ENCODE measurements at regions not wholly inside any gene's neighbourhood (a gene's known extent, or its start where the extent isn't known, plus 50 kb on each side); places are given as distances from the start of the nearest gene placed in this dataset.

GRCh38 chr19:31668921-31669320 is 319.7 kb upstream of the TSHZ3 start:
- DNase-seq = no peak

DNA sequence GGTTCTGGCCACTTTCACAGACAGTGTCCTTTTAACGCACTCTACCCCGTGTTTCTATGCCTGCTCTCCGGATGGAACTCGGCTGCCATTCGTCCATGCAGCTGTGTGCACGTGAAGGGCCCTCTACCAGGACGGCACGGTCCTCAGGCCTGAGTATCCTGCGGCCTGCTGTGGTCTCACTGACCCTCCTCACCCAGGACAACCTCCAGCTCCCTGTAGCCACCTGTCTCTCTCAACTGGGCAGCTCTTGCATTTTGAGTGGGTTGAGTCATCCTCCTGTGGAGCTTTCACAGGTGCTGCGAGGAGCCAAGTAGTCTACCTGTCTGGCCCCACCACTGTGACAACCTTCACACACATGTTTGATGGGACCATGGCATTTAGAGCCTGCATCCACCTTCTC is 321.7 kb upstream of the TSHZ3 start:
- DNase-seq = no peak

GRCh38 chr19:31671411-31672035 is 322.3 kb upstream of the TSHZ3 start:
- no peak for DNase-seq

DNA sequence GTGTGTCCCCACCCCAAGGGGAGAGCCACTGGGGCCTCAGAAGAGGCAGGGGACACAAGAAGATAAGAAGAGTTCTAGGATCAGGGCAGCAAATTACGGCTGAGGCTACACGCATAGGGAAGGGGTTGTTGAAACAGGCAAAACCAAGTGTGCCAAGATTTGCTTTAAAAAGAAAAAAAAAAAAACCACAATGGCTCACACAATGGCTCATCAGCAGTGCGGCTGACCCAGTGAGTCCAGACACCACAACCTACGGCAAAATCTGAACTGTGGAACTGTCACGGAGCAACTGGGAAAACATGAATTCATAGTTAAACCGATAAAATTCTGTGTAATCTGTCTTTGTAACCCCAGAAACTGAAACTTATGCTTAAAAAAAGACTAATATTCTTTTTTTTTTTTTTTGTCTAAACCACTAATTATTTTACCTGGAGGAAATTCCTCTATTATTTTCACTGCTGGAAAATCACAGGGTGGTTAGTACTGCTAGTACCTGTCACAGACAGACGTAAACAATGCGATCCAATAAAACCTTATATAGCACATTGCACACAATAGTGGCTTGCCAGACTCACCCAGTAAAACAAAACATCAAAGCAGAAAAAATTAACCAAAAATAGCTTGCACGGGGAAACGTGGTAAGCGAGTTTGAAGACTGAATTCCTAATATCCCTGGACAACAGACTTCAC is 325.4 kb upstream of the TSHZ3 start:
- no peak for DNase-seq

- DNase-seq = no peak
Measured at GRCh38 chr19:31675193-31675913, 326.1 kb upstream of the TSHZ3 start.

DNA sequence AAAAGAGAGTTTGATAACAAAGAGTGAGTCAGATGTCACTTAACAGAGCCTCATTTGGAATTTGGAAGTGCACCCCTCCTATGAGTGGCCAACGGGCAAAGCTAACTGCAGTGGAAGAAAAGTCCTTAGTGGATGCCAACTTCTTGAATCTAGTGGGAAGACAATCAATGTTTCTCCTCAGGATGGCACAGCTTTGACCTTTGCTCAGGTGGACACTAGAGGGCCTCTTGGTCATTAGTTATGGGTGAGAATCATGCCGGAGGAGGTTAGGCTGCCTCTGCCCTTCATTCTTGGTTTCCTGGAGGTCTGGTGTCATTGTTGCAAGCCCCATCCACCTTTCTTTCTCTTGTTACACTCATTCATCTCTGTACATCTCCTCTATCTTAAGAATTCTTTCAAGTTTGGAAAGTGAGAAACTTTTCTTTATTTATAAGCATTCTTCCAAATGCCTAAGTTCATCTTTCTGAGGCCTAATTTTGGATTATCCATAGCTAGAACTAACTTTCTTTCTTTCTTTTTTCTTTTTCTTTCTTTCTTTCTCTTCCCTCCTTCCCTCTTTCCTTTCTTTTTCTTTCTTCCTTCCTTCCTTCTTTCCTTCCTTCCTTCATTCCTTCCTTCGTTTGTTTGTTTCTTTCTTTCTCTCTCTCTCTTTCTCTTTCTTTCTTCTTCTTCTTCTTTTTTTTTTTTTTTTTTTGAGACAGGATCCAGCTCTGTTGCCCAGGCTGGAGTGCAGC is 327.2 kb upstream of the TSHZ3 start:
- peak; percentile 19 for DNase-seq

- no peak for DNase-seq
Measured at GRCh38 chr19:31678421-31678820, 329.2 kb upstream of the TSHZ3 start.

DNA sequence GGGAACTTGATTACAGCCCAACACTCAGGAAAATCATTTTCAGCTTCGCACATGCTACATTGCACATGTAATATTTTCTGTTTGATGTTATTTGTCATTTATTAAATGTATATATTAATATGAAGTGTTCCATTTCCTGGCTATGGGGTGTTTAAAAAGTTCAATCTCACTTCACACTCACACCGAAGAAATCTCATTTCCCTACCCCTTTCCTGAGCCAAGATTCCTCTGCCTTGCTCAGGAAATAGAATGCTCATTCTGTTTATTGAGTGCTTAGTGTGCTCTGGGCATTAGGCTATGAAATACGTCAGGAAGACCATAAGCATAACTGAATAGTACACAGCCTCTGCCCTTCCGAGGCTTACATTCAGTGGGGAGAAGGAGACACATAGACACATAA is 331.9 kb upstream of the TSHZ3 start:
- no peak for DNase-seq

- no peak for DNase-seq
Measured at GRCh38 chr19:31693131-31693932, 344.1 kb upstream of the TSHZ3 start.

- DNase-seq = no peak
Measured at GRCh38 chr19:31693933-31694269, 344.7 kb upstream of the TSHZ3 start.

- no peak for DNase-seq
Measured at GRCh38 chr19:31694761-31695160, 345.5 kb upstream of the TSHZ3 start.

GRCh38 chr19:31699421-31699820 is 350.2 kb upstream of the TSHZ3 start:
- no peak for DNase-seq

GRCh38 chr19:31701146-31701545 is 351.9 kb upstream of the TSHZ3 start:
- DNase-seq = no peak

DNA sequence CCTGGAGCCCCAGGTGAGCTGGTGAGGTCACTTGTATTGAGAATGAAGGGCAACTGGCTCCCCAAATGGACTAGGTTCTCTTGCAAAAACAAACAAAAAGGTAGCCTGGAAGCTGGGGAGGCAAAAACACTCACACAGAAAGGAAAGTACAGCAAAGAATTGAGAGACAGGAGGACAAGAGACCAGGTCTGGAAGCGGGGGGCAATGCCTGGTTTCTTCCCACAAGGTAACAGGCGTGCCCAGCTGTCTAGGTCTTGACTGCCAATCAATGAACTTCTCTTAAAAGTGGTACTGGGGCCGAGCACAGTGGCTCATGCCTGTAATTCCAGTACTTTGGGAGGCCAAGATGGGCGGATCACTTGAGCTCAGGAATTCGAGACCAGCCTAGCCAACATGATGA is 356.4 kb upstream of the TSHZ3 start:
- no peak for DNase-seq

- DNase-seq = no peak
Measured at GRCh38 chr19:31706131-31706530, 356.9 kb upstream of the TSHZ3 start.

DNA sequence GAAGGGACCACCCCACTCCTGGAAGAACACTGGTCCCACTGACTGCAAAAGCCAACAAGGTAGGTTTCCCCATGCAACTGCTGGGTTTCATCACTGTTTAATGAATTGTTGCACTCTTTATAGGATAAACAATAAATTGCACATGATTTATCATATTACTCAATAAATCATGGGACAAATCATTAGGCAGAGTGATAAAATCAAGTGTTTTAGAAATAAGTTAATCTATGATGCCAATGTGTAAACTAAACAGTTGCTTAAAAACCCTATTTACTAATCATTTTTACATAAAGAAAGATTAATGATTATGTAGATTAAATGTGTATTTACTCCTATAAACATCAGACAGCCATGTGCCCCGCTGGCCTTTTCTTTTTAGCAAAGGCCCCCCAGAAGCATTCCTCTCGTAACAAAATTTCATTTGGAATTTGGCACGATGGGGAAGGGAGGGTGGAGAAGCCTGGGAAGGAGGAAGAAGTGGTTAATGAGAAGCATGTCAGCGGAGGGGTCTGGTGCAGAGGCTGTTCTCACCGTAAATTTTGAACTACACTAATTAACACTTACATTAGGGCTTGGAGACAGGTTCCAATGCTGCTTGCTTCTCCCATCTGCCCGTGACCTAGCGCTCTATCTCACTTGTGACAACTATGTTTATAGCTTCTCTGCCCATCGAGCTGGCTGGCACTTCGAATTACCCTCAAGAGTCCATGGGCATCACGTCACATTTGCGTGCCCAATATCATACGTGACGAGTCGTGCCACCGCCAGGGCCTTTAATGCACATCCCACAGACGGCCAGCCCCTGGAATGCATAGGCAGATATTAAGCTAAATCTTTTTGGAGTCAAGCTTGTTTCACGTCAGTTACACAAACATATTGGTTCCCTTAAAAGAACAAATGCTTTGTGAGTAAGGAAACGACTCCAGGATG is 357.7 kb upstream of the TSHZ3 start:
- DNase-seq = no peak

GRCh38 chr19:31708520-31708919 is 359.3 kb upstream of the TSHZ3 start:
- DNase-seq = no peak

- DNase-seq = no peak
Measured at GRCh38 chr19:31709476-31709875, 360.2 kb upstream of the TSHZ3 start.

- no peak for DNase-seq
Measured at GRCh38 chr19:31715249-31715945, 366.2 kb upstream of the TSHZ3 start.

GRCh38 chr19:31716826-31717225 is 367.6 kb upstream of the TSHZ3 start:
- DNase-seq = no peak

Data from suppressor macrophage treated with lipopolysaccharide for 4 hours (primary cell).